SIG-M5 (cell line): ENCODE measurements at regions not wholly inside any gene's neighbourhood (a gene's known extent, or its start where the extent isn't known, plus 50 kb on each side); places are given as distances from the start of the nearest gene placed in this dataset.

Source experiments
- DNase-seq: peaks from one replicate; lab custom pipeline; 2025; lab: John Stamatoyannopoulos, UW

GRCh38 chr2:66802877-66803276 is 368.0 kb downstream of the MEIS1 start:
- DNase-seq: no peak

GRCh38 chr2:66803726-66804125 is 368.8 kb downstream of the MEIS1 start:
- no peak for DNase-seq

GRCh38 chr2:66805016-66805865 is 370.3 kb downstream of the MEIS1 start:
- DNase-seq: no peak

GRCh38 chr2:66805968-66806367 is 371.0 kb downstream of the MEIS1 start:
- no peak for DNase-seq

DNA sequence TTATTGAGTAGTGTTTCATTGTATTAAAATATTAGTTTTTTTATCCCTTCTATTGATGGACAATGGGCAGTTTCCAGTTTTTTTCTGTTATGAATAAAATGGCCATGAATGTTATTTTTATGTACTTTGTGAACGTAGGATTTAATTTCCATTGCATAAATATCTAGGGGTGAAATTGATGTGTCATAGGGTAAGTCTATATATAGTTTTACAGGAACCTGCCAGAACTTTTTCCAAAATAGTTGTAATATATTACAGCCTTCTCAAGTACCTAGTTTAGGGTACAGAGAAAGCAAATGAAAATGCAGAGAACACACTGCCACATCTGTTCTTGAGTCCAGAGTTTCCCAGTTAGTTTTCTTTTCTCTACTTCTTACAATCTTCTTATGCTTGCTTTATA is 378.6 kb downstream of the MEIS1 start:
- no peak for DNase-seq

DNA sequence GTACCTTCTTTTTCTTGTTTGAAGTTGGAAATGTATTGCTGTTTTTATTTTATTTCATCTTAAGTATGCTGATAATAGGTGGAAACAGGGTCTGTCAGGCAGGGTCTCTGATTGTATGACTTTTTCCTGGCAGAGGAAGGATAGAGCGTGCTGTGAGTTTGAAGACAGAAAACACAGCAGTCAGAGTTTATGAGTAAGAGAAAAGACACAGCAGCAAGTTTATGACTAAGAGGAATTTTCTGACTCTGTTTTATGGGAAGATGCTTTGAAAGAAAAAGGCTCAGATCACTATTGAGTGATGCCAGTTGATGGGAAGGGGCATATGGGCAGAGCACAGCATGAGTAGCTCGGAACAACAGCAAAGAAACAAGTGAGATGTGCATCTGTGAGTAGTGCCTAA is 379.1 kb downstream of the MEIS1 start:
- DNase-seq: no peak

DNA sequence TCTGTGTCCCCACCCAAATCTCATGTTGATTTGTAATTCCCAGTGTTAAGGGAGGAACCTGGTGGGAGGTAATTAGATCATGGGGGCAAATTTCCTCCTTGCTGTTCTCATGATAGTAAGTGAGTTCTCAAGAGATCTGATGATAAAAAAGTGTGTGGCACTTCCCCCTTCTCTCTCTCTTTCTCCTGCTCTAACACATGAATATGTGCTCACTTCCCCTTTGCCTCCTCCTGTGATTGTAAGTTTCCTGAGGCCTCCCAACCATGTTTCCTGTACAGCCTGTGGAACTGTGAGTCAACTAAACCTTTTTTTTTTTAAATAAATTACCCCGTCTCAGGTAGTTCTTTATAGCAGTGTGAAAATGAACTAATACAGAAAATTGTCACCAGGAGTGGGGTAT is 380.0 kb downstream of the MEIS1 start:
- no peak for DNase-seq

DNA sequence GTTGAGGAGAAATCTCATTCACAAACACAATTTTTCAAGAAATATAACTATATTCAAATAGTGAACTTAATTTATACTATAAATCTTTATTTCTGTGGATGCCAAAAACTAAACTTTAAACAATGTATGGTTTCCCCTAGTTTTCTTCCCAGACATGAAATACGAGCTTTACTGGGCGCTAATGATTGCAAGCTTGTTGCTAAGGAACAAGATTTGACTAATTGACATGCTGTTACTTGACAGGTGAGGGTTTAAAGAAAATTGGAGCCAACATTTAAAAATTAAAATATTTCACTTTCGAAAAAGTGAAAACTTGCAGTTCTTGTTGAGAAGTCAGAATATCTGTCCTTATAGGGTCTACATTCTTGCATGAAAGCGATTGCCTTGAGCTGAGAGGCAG is 381.0 kb downstream of the MEIS1 start:
- no peak for DNase-seq

DNA sequence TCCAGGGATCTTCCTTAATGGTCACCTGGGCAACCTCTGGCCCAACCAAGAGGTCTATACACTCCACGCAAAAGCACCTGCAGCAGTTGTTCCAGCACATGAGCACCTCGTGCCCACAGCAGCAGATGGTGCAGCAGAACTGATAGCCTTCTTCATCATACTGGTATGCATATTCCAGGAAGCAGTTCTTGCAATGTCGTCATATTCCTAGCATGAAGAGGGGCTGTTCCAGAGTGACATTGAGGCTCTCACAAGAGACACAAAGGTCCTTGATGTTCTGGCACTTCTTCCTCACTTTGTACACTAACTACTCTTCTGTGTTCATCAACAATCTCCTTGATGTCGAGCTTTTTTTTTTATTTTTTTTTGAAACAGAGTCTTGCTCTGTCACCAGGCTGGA is 386.2 kb downstream of the MEIS1 start:
- DNase-seq: no peak

GRCh38 chr2:66822186-66822585 is 387.3 kb downstream of the MEIS1 start:
- no peak for DNase-seq

DNA sequence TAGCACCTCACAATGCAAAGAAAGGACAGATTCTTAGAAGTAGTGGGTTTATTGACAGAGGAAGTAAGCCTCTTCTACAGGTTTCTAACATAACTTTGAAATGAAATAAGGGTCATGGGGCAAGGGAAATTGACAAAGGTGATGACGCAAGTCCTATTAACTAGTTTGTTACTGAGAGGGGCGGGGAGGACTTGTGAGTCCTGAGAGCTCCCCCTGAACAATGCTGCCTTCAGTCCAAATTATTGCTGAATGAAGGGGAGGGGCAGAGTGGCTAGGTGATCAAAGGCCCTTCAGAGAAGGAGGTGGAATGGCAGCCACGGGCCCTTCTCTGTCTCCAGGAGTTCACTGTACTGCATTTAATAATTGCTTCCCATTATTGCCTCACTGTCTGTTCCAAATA is 390.0 kb downstream of the MEIS1 start:
- no peak for DNase-seq

DNA sequence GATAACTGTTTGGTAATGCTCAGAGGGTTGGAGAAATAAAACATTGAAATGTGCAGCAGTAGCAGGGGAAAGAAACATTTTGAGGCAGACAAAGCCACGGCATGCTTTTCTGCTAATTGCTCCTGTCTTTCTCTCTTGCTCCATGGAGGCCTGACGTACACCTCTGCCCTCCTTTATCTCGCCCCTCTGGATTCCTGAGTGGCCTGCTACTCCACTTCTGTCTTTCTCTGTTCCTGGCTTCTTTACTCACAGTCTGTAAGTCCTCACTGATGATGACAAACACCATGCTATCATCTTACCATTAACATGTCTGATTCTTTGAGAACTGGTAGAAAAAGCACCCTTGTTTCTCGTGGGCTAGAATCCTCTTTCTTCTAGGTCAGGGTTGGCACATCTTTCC is 392.9 kb downstream of the MEIS1 start:
- DNase-seq: no peak

DNA sequence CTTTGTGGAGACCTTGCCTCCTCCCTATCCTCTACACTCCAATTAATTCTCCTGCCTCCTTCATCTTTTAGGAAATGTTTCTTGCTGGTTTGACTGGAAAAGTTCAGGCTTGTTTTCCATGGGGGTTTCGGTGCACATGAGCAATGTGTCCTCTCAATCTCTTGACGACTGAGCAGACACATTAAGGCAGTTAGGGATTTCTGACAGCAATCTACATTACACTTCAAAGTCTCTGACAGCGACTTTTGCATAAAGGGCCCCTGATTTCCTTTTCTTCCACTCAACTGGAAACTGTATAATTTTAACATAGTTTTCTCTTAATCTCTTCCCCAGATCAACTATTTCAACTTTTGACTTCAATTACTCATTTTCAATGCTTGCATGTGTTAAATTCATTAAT is 394.0 kb downstream of the MEIS1 start:
- no peak for DNase-seq

DNA sequence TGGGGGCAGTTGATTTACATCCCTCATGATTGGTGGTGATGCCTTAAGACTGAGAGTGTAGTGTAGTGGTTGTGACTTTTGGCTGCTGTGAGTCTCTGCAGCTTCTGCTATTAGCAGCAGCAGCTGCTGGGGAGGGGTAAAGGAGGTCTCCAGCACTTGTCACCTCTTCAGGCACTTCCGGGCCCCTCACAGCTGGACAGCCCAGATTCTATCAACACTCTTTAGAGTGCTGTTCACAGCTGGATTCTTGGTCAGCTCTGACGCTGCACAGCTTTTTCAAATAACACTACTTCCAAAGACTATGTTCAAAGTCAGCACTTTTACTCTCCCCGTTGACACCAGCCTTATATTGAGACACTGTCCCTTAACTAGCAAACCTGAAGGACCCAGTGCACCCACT is 396.0 kb downstream of the MEIS1 start:
- no peak for DNase-seq

- DNase-seq: no peak
Measured at GRCh38 chr2:66832646-66833435, 397.9 kb downstream of the MEIS1 start.

DNA sequence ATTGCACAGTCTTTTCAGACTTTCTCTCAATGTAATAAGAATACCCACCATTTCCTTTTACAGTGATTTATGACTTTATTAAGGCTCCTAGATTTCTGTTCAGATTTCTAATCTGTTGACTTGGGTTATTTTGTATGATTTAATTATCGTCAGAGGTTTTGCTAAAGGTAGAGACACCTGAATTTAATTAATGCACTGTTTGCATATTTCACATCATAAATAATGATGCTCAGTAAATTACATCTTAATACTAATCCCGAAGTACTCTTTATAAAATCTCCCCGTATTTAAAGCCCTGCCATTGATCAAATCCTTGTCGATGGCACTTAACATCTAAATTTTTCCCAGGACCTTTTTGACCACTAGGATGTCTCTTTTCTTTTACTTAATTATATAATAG is 399.9 kb downstream of the MEIS1 start:
- DNase-seq: no peak

- DNase-seq: no peak
Measured at GRCh38 chr2:66836851-66837250, 401.9 kb downstream of the MEIS1 start.

GRCh38 chr2:66839551-66840320 is 404.8 kb downstream of the MEIS1 start:
- no peak for DNase-seq

GRCh38 chr2:66840321-66841002 is 405.5 kb downstream of the MEIS1 start:
- no peak for DNase-seq

DNA sequence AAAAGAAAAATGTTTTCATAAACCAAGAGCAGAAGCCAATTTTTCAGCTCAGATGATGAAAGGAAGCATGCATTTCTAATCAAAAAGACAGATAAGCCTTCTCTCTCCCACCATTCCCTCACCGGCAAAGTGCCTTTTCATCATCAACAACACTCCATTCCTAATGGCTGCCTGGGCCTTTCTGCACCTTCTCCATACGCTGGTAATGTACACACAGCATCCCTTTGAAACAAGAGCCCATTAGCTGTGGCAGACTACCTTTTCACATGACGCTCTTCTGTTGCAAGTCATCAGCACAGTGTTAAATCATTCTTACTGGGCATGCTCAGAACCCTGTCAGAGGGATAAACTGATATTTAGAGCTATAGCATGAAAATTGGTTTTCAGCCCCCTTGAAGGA is 408.9 kb downstream of the MEIS1 start:
- DNase-seq: no peak

- DNase-seq: no peak
Measured at GRCh38 chr2:66845307-66845706, 410.4 kb downstream of the MEIS1 start.

GRCh38 chr2:66846887-66847286 is 412.0 kb downstream of the MEIS1 start:
- DNase-seq: no peak
